ENCODE measurements at regions not wholly inside any gene's neighbourhood (a gene's known extent, or its start where the extent isn't known, plus 50 kb on each side); places are given as distances from the start of the nearest gene placed in this dataset.

- TF ChIP-seq CTCF (IDR thresholded peaks at IDR 0.05) (no peak), POLR2A (IDR thresholded peaks at IDR 0.05) (no peak), EP300 (IDR thresholded peaks at IDR 0.05) (no peak)
These were observed 434.8 kb upstream of the IGFBP7 start for GRCh38 chr4:57544811-57545654.
